ENCODE measurements at regions not wholly inside any gene's neighbourhood (a gene's known extent, or its start where the extent isn't known, plus 50 kb on each side); places are given as distances from the start of the nearest gene placed in this dataset.

GRCh38 chr22:49091451-49091850 lies 736.2 kb downstream of the BRD1 start:
- Histone ChIP-seq H3K27me3 (ENCODE audit: insufficient read depth, poor library complexity, severe bottlenecking) (no peaks in the 10 kb centered on the region), H3K4me3 (replicated peaks; ENCODE audit: insufficient read depth, low read length) (no peak overlapping the region), H3K27ac (replicated peaks) (no peak overlapping the region)
- TF ChIP-seq REST (IDR thresholded peaks at IDR 0.05; ENCODE audit: insufficient replicate concordance, low read depth) (no peak), CTCF (IDR thresholded peaks at IDR 0.05; ENCODE audit: insufficient read depth, low read length) (no peak), SPI1 (IDR thresholded peaks at IDR 0.05; ENCODE audit: borderline replicate concordance, low read depth) (no peak), POLR2AphosphoS5 (IDR thresholded peaks at IDR 0.05; ENCODE audit: low read depth) (no peak), GABPA (IDR thresholded peaks at IDR 0.05; ENCODE audit: low read depth) (no peak)
- no peak for DNase-seq (ENCODE audit: low read depth in 1 of 2, low spot score in 1 of 2)

- Histone ChIP-seq H3K27me3 (ENCODE audit: insufficient read depth, poor library complexity, severe bottlenecking) (no peaks in the 10 kb centered on the region), H3K27ac (replicated peaks) (no peak overlapping the region), H3K4me3 (replicated peaks; ENCODE audit: insufficient read depth, low read length) (no peak overlapping the region)
- TF ChIP-seq POLR2AphosphoS5 (IDR thresholded peaks at IDR 0.05; ENCODE audit: low read depth) (no peak), GABPA (IDR thresholded peaks at IDR 0.05; ENCODE audit: low read depth) (no peak), SPI1 (IDR thresholded peaks at IDR 0.05; ENCODE audit: borderline replicate concordance, low read depth) (no peak), REST (IDR thresholded peaks at IDR 0.05; ENCODE audit: insufficient replicate concordance, low read depth) (no peak), CTCF (IDR thresholded peaks at IDR 0.05; ENCODE audit: insufficient read depth, low read length) (no peak)
- DNase-seq (ENCODE audit: low read depth in 1 of 2, low spot score in 1 of 2) = no peak
These were observed 736.9 kb downstream of the BRD1 start for GRCh38 chr22:49090853-49091135.

GRCh38 chr22:49090061-49090852 lies 737.4 kb downstream of the BRD1 start:
- Histone ChIP-seq H3K4me3 (replicated peaks; ENCODE audit: insufficient read depth, low read length) (no peak overlapping the region), H3K27me3 (ENCODE audit: insufficient read depth, poor library complexity, severe bottlenecking) (no peaks in the 10 kb centered on the region), H3K27ac (replicated peaks) (no peak overlapping the region)
- no peak for DNase-seq (ENCODE audit: low read depth in 1 of 2, low spot score in 1 of 2)
- TF ChIP-seq CTCF (IDR thresholded peaks at IDR 0.05; ENCODE audit: insufficient read depth, low read length) (no peak), REST (IDR thresholded peaks at IDR 0.05; ENCODE audit: insufficient replicate concordance, low read depth) (no peak), POLR2AphosphoS5 (IDR thresholded peaks at IDR 0.05; ENCODE audit: low read depth) (no peak), SPI1 (IDR thresholded peaks at IDR 0.05; ENCODE audit: borderline replicate concordance, low read depth) (no peak), GABPA (IDR thresholded peaks at IDR 0.05; ENCODE audit: low read depth) (no peak)

All from HL-60 (cell line).